ENCODE measurements at regions not wholly inside any gene's neighbourhood (a gene's known extent, or its start where the extent isn't known, plus 50 kb on each side); places are given as distances from the start of the nearest gene placed in this dataset.

- no peak for FAIRE-seq
- H3K4me3 ChIP-seq (ENCODE audit: insufficient read depth, low read depth, low read length), result no peak overlapping the region
These were observed 290.6 kb upstream of the GHITM start for GRCh38 chr10:83848677-83849076.

GRCh38 chr10:83849150-83849549, 290.2 kb upstream of the GHITM start:
- H3K9ac ChIP-seq (ENCODE audit: low read length), result no peak overlapping the region
- H3K27me3 ChIP-seq (ENCODE audit: insufficient read depth, low read length), result no peaks in the 10 kb centered on the region
- H3K9me3 Mint-ChIP-seq (ENCODE audit: unreplicated experiment), result peaks cover 4% of the 10 kb centered on the region
- H2AFZ ChIP-seq (ENCODE audit: low read depth, low read length), result no peak overlapping the region
- no peak overlapping the region for H3K4me3 ChIP-seq (ENCODE audit: insufficient read depth, low read depth, low read length)
- H3K4me1 ChIP-seq (ENCODE audit: insufficient read depth, low read length), result no peaks in the 10 kb centered on the region
- H3K36me3 ChIP-seq (ENCODE audit: insufficient read depth, low read length), result no peaks in the 10 kb centered on the region
- no peaks in the 10 kb centered on the region for H4K20me1 ChIP-seq (ENCODE audit: insufficient read depth, low read length)
- FAIRE-seq, result no peak
- H3K27ac ChIP-seq (ENCODE audit: low read depth, low read length), result no peak overlapping the region
- H3K27ac Mint-ChIP-seq (ENCODE audit: unreplicated experiment), result no peak overlapping the region
- H3K4me1 Mint-ChIP-seq (ENCODE audit: low read depth, unreplicated experiment), result peaks cover 9% of the 10 kb centered on the region
- TF ChIP-seq EZH2 (IDR thresholded peaks at IDR 0.05; ENCODE audit: insufficient read depth, low read length) (no peak), CTCF (IDR thresholded peaks at IDR 0.05; ENCODE audit: insufficient read depth, low read depth, low read length) (no peak)
- H3K36me3 Mint-ChIP-seq (ENCODE audit: low read depth, unreplicated experiment), result no peaks in the 10 kb centered on the region
- no peak for DNase-seq (ENCODE audit: low read depth)
- H3K27me3 Mint-ChIP-seq (ENCODE audit: low read depth, unreplicated experiment), result no peaks in the 10 kb centered on the region
- H3K79me2 ChIP-seq (ENCODE audit: insufficient read depth, low read length), result no peaks in the 10 kb centered on the region
- H3K4me2 ChIP-seq (ENCODE audit: low read length), result no peak overlapping the region
- no peaks in the 10 kb centered on the region for H3K9me3 ChIP-seq (ENCODE audit: insufficient read depth, low read depth, low read length)
- no peak overlapping the region for H3K4me3 Mint-ChIP-seq (ENCODE audit: unreplicated experiment)

More at GRCh38 chr10:83848677-83849076, 290.6 kb upstream of the GHITM start:
- Histone ChIP-seq H3K27ac (ENCODE audit: low read depth, low read length) (no peak overlapping the region), H3K4me2 (ENCODE audit: low read length) (no peak overlapping the region), H3K4me1 (ENCODE audit: insufficient read depth, low read length) (no peaks in the 10 kb centered on the region), H3K9me3 (ENCODE audit: insufficient read depth, low read depth, low read length) (no peaks in the 10 kb centered on the region), H3K9ac (ENCODE audit: low read length) (no peak overlapping the region), H3K27me3 (ENCODE audit: insufficient read depth, low read length) (no peaks in the 10 kb centered on the region), H4K20me1 (ENCODE audit: insufficient read depth, low read length) (no peaks in the 10 kb centered on the region), H3K36me3 (ENCODE audit: insufficient read depth, low read length) (no peaks in the 10 kb centered on the region), H2AFZ (ENCODE audit: low read depth, low read length) (no peak overlapping the region), H3K79me2 (ENCODE audit: insufficient read depth, low read length) (no peaks in the 10 kb centered on the region)
- Mint-ChIP-seq H3K4me3 (ENCODE audit: unreplicated experiment) (no peak overlapping the region), H3K9me3 (ENCODE audit: unreplicated experiment) (peaks cover 4% of the 10 kb centered on the region), H3K27me3 (ENCODE audit: low read depth, unreplicated experiment) (no peaks in the 10 kb centered on the region), H3K4me1 (ENCODE audit: low read depth, unreplicated experiment) (peaks cover 9% of the 10 kb centered on the region), H3K27ac (ENCODE audit: unreplicated experiment) (no peak overlapping the region), H3K36me3 (ENCODE audit: low read depth, unreplicated experiment) (no peaks in the 10 kb centered on the region)
- TF ChIP-seq EZH2 (IDR thresholded peaks at IDR 0.05; ENCODE audit: insufficient read depth, low read length) (no peak), CTCF (IDR thresholded peaks at IDR 0.05; ENCODE audit: insufficient read depth, low read depth, low read length) (no peak)
- no peak for DNase-seq (ENCODE audit: low read depth)

GRCh38 chr10:83852146-83852545, 287.2 kb upstream of the GHITM start:
- no peak overlapping the region for H3K27ac Mint-ChIP-seq (ENCODE audit: unreplicated experiment)
- H3K36me3 ChIP-seq (ENCODE audit: insufficient read depth, low read length), result no peaks in the 10 kb centered on the region
- H4K20me1 ChIP-seq (ENCODE audit: insufficient read depth, low read length), result no peaks in the 10 kb centered on the region
- DNase-seq (ENCODE audit: low read depth) (no peak), FAIRE-seq (no peak)
- H3K9me3 Mint-ChIP-seq (ENCODE audit: unreplicated experiment), result no peaks in the 10 kb centered on the region
- H3K36me3 Mint-ChIP-seq (ENCODE audit: low read depth, unreplicated experiment), result no peaks in the 10 kb centered on the region
- no peak overlapping the region for H3K9ac ChIP-seq (ENCODE audit: low read length)
- H3K27ac ChIP-seq (ENCODE audit: low read depth, low read length), result no peak overlapping the region
- peaks cover 9% of the 10 kb centered on the region for H3K4me1 Mint-ChIP-seq (ENCODE audit: low read depth, unreplicated experiment)
- no peaks in the 10 kb centered on the region for H3K27me3 Mint-ChIP-seq (ENCODE audit: low read depth, unreplicated experiment)
- no peak overlapping the region for H3K4me3 Mint-ChIP-seq (ENCODE audit: unreplicated experiment)
- no peaks in the 10 kb centered on the region for H3K4me1 ChIP-seq (ENCODE audit: insufficient read depth, low read length)
- H3K4me2 ChIP-seq (ENCODE audit: low read length), result no peak overlapping the region
- H3K79me2 ChIP-seq (ENCODE audit: insufficient read depth, low read length), result no peaks in the 10 kb centered on the region
- no peaks in the 10 kb centered on the region for H3K9me3 ChIP-seq (ENCODE audit: insufficient read depth, low read depth, low read length)
- H2AFZ ChIP-seq (ENCODE audit: low read depth, low read length), result no peak overlapping the region
- H3K27me3 ChIP-seq (ENCODE audit: insufficient read depth, low read length), result no peaks in the 10 kb centered on the region
- TF ChIP-seq CTCF (IDR thresholded peaks at IDR 0.05; ENCODE audit: insufficient read depth, low read depth, low read length) (no peak), EZH2 (IDR thresholded peaks at IDR 0.05; ENCODE audit: insufficient read depth, low read length) (no peak)
- no peak overlapping the region for H3K4me3 ChIP-seq (ENCODE audit: insufficient read depth, low read depth, low read length)
